ENCODE measurements at regions not wholly inside any gene's neighbourhood (a gene's known extent, or its start where the extent isn't known, plus 50 kb on each side); places are given as distances from the start of the nearest gene placed in this dataset.

DNA sequence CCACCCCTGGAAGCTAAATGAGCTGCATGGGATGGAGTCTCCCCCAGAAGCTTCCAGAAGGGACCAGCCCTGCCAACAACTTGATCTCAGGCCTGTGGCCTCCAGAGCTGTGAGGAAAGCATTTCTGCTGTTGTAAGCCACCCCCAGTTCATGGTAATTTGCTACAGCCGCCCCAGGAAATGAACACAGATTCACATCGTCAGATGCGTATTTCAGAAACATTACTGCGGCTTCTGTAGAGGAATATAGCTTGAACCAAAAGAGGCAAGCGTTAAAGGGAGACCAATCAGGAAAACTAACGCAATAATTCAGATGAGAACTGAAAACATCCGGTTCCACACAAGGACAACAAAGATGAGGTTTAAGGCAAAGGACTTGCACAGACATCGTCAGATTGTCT lies 128.4 kb upstream of the TBL1X start:
- Histone ChIP-seq H3K79me2 (ENCODE audit: insufficient read depth, low read length) (no peaks in the 10 kb centered on the region), H3K9ac (ENCODE audit: low read length) (no peak overlapping the region; the same call in 1 of the 2 replicates), H4K20me1 (ENCODE audit: insufficient read depth, low read length) (no peaks in the 10 kb centered on the region), H3K9me2 (ENCODE audit: low read depth, low read length) (no peaks in the 10 kb centered on the region), H3K27ac (ENCODE audit: low read depth, low read length, poor library complexity, severe bottlenecking) (no peak overlapping the region), H3K36me3 (ENCODE audit: insufficient read depth, low read length) (no peaks in the 10 kb centered on the region), H3F3A (ENCODE audit: insufficient read depth, low read length) (no peaks in the 10 kb centered on the region), H3K4me3 (ENCODE audit: low read depth, low read length, poor library complexity, severe bottlenecking) (no peak overlapping the region), H3K4me2 (ENCODE audit: low read length) (peak overlapping the region; percentile 37; the same call in 1 of the 2 replicates), H3K27me3 (ENCODE audit: insufficient read depth, low read length) (no peaks in the 10 kb centered on the region), H2AFZ (ENCODE audit: low read length) (0 out of 2 replicates have a peak overlapping the region, but pooled peaks have one; percentile 34), H3K4me1 (ENCODE audit: insufficient read depth, low read length, severe bottlenecking) (peaks cover 33% of the 10 kb centered on the region), H3K9me3 (ENCODE audit: low read length) (no peaks in the 10 kb centered on the region)
- TF ChIP-seq, protein P1, sequence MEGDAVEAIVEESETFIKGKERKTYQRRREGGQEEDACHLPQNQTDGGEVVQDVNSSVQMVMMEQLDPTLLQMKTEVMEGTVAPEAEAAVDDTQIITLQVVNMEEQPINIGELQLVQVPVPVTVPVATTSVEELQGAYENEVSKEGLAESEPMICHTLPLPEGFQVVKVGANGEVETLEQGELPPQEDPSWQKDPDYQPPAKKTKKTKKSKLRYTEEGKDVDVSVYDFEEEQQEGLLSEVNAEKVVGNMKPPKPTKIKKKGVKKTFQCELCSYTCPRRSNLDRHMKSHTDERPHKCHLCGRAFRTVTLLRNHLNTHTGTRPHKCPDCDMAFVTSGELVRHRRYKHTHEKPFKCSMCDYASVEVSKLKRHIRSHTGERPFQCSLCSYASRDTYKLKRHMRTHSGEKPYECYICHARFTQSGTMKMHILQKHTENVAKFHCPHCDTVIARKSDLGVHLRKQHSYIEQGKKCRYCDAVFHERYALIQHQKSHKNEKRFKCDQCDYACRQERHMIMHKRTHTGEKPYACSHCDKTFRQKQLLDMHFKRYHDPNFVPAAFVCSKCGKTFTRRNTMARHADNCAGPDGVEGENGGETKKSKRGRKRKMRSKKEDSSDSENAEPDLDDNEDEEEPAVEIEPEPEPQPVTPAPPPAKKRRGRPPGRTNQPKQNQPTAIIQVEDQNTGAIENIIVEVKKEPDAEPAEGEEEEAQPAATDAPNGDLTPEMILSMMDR (IDR thresholded peaks at IDR 0.05; ENCODE audit: low read length) = no peak
- TF ChIP-seq EZH2 (IDR thresholded peaks at IDR 0.05; ENCODE audit: borderline replicate concordance, low read length) = no peak

DNA sequence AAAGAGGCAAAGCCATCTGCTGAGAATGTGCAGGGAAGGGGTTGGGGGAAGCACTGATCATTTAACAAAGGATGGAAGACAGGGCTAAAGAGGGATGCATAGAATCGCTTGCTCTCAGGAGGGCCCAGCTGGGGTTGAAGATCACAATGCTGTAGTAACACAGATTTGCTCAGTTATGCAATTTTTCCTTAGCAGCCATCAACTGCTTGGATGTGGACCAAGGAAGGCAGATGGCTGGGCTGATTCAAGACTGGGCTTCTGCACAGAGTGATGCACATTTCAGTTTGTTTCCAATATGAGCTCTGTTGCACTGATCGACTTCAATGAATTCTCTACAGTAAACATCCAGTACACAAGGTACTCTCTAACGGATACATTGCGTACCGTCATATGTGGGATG lies 127.8 kb upstream of the TBL1X start:
- no peaks in the 10 kb centered on the region; the same call in 1 of the 2 replicates for H3F3A ChIP-seq (ENCODE audit: insufficient read depth, low read length)
- H4K20me1 ChIP-seq (ENCODE audit: insufficient read depth, low read length) = no peaks in the 10 kb centered on the region
- H3K4me3 ChIP-seq (ENCODE audit: low read depth, low read length, poor library complexity, severe bottlenecking) = no peak overlapping the region
- no peaks in the 10 kb centered on the region for H3K9me3 ChIP-seq (ENCODE audit: low read length)
- no peak overlapping the region for H3K27ac ChIP-seq (ENCODE audit: low read depth, low read length, poor library complexity, severe bottlenecking)
- no peak overlapping the region for H2AFZ ChIP-seq (ENCODE audit: low read length)
- H3K9ac ChIP-seq (ENCODE audit: low read length) = no peak overlapping the region
- peaks cover 37% of the 10 kb centered on the region for H3K4me1 ChIP-seq (ENCODE audit: insufficient read depth, low read length, severe bottlenecking)
- no peaks in the 10 kb centered on the region for H3K36me3 ChIP-seq (ENCODE audit: insufficient read depth, low read length)
- no peaks in the 10 kb centered on the region for H3K9me2 ChIP-seq (ENCODE audit: low read depth, low read length)
- H3K4me2 ChIP-seq (ENCODE audit: low read length) = no peak overlapping the region
- no peak for TF ChIP-seq EZH2 (IDR thresholded peaks at IDR 0.05; ENCODE audit: borderline replicate concordance, low read length)
- TF ChIP-seq, protein P1 (IDR thresholded peaks at IDR 0.05; ENCODE audit: low read length) = no peak
- no peaks in the 10 kb centered on the region for H3K27me3 ChIP-seq (ENCODE audit: insufficient read depth, low read length)
- no peaks in the 10 kb centered on the region for H3K79me2 ChIP-seq (ENCODE audit: insufficient read depth, low read length)

DNA sequence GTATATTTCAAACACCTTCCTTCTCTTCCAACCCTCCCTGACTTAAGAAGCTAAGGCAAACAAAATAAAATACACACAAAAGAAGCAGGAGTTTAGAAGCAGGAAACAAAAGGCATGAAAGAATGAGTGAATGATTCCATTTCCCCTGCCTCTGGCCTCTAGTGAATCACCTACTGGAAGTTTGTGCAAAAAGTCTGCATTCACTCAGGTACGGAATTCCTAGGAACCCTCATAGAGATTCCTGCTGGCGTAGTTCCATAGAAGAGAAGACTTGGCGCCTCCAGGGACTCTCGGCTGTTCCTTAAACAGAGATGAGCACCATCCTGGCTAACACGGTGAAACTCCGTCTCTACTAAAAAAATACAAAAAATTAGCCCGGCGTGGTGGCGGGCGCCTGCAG lies 125.9 kb upstream of the TBL1X start:
- H3K36me3 ChIP-seq (ENCODE audit: insufficient read depth, low read length) = no peaks in the 10 kb centered on the region
- no peak overlapping the region for H3K4me2 ChIP-seq (ENCODE audit: low read length)
- H3K27me3 ChIP-seq (ENCODE audit: insufficient read depth, low read length) = no peaks in the 10 kb centered on the region
- no peak overlapping the region for H3K4me3 ChIP-seq (ENCODE audit: low read depth, low read length, poor library complexity, severe bottlenecking)
- H3K27ac ChIP-seq (ENCODE audit: low read depth, low read length, poor library complexity, severe bottlenecking) = peak overlapping the region; percentile 21
- no peaks in the 10 kb centered on the region for H3K9me2 ChIP-seq (ENCODE audit: low read depth, low read length)
- H3K9me3 ChIP-seq (ENCODE audit: low read length) = no peaks in the 10 kb centered on the region
- TF ChIP-seq, protein P1 (IDR thresholded peaks at IDR 0.05; ENCODE audit: low read length) = no peak
- no peak for TF ChIP-seq EZH2 (IDR thresholded peaks at IDR 0.05; ENCODE audit: borderline replicate concordance, low read length)
- no peaks in the 10 kb centered on the region for H4K20me1 ChIP-seq (ENCODE audit: insufficient read depth, low read length)
- no peak overlapping the region for H3K9ac ChIP-seq (ENCODE audit: low read length)
- H3F3A ChIP-seq (ENCODE audit: insufficient read depth, low read length) = no peaks in the 10 kb centered on the region; the same call in 1 of the 2 replicates
- no peaks in the 10 kb centered on the region for H3K79me2 ChIP-seq (ENCODE audit: insufficient read depth, low read length)
- no peak overlapping the region for H2AFZ ChIP-seq (ENCODE audit: low read length)
- H3K4me1 ChIP-seq (ENCODE audit: insufficient read depth, low read length, severe bottlenecking) = peaks cover 37% of the 10 kb centered on the region

Data from OCI-LY1 (cell line).